Left lung (tissue), 4 donors: ENCODE measurements at regions not wholly inside any gene's neighbourhood (a gene's known extent, or its start where the extent isn't known, plus 50 kb on each side); places are given as distances from the start of the nearest gene placed in this dataset.

Experiments
- ATAC-seq: fragments of 200-7000 bp; cut with Tn5 transposase; one replicate; pipeline ENCODE4 v1.9.1; 2020; ENCODE audit warnings: moderate library complexity
- DNase-seq, 4 donors: peaks; one replicate each; pipeline ENCODE4 v3.0.0-alpha.2; 2013 to 2020
- H3K27ac ChIP-seq, 2 donors: fragments of 200-600 bp; sonication (generic) in 1 of 2; one replicate each; pipeline versions ENCODE4 v1.5.0 to v1.8.0; 2020 to 2021
- H3K27me3 ChIP-seq, 2 donors: fragments of 200-600 bp; sonication (generic) in 1 of 2; one replicate each; pipeline versions ENCODE4 v1.5.0 to v1.8.0; 2020 to 2021
- H3K36me3 ChIP-seq, 2 donors: fragments of 200-600 bp; sonication (generic) in 1 of 2; one replicate each; pipeline versions ENCODE4 v1.5.0 to v1.8.0; 2020 to 2021
- H3K4me1 ChIP-seq, 2 donors: fragments of 200-600 bp; one replicate each; pipeline ENCODE4 v1.8.0; 2021
- H3K4me3 ChIP-seq, 2 donors: fragments of 200-600 bp; sonication (generic) in 1 of 2; one replicate each; pipeline versions ENCODE4 v1.5.0 to v1.8.0; 2020 to 2021; ENCODE audit warnings: mild to moderate bottlenecking in 1 of 2
- H3K9me3 ChIP-seq, 2 donors: fragments of 200-600 bp; sonication (generic) in 1 of 2; one replicate each; pipeline versions ENCODE4 v1.5.0 to v1.8.0; 2020 to 2021
- intact Hi-C, 2 donors: fragments of 100-400 bp; cut with DNase I; formaldehyde crosslinking; loops; one replicate each; pipeline versions ENCODE4 v1.11.2 to v1.14.2; 2022
- TF ChIP-seq, protein P1 (sequence below), 2 donors: fragments of 200-600 bp; sonication (generic) in 1 of 2; IDR thresholded peaks; one replicate each; pipeline versions ENCODE4 v1.5.0 to v1.8.0; 2021; ENCODE audit warnings: antibody characterized with exemption in 2 of 2
- donor health status: DM: no; HTN: yes; CAD: no.
- donor health status: DM: no; HTN: no; CAD: no.

DNA sequence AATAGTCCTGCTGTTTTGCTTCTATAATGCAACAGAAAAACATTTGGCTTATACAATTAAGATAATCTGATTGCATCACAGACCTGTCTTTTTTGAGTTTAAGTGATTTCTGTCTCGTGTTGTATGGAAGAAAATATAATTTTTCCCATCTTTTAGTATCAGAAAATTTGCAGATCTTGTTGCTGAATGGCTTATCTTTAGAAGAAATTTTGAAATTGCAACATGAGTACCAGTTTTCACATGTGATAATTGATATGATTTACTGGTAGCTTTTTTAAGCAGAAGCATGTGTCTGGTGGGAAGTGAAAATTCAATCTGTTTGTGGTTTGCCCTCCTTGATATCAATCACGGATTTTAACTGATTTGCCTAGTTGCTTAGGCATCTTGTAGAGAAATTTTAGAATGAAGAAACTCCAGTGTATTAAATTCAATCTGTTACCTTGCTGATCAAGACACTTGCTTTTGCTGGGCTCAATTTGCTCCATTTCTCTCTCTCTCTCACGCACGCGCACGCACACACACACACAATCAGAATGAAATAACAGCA lies 89.8 kb upstream of the MYCBP2 start:
- intact Hi-C loops, result no loop called here
- no peak overlapping the region for H3K4me3 ChIP-seq
- TF ChIP-seq, protein P1, sequence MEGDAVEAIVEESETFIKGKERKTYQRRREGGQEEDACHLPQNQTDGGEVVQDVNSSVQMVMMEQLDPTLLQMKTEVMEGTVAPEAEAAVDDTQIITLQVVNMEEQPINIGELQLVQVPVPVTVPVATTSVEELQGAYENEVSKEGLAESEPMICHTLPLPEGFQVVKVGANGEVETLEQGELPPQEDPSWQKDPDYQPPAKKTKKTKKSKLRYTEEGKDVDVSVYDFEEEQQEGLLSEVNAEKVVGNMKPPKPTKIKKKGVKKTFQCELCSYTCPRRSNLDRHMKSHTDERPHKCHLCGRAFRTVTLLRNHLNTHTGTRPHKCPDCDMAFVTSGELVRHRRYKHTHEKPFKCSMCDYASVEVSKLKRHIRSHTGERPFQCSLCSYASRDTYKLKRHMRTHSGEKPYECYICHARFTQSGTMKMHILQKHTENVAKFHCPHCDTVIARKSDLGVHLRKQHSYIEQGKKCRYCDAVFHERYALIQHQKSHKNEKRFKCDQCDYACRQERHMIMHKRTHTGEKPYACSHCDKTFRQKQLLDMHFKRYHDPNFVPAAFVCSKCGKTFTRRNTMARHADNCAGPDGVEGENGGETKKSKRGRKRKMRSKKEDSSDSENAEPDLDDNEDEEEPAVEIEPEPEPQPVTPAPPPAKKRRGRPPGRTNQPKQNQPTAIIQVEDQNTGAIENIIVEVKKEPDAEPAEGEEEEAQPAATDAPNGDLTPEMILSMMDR (IDR thresholded peaks at IDR 0.05), result no peak
- ATAC-seq, result no peak
- H3K4me1 ChIP-seq, result no peaks in the 10 kb centered on the region
- H3K27ac ChIP-seq, result no peak overlapping the region
- no peaks in the 10 kb centered on the region for H3K36me3 ChIP-seq
- no peak for DNase-seq
- H3K9me3 ChIP-seq, result no peaks in the 10 kb centered on the region
- no peaks in the 10 kb centered on the region for H3K27me3 ChIP-seq

DNA sequence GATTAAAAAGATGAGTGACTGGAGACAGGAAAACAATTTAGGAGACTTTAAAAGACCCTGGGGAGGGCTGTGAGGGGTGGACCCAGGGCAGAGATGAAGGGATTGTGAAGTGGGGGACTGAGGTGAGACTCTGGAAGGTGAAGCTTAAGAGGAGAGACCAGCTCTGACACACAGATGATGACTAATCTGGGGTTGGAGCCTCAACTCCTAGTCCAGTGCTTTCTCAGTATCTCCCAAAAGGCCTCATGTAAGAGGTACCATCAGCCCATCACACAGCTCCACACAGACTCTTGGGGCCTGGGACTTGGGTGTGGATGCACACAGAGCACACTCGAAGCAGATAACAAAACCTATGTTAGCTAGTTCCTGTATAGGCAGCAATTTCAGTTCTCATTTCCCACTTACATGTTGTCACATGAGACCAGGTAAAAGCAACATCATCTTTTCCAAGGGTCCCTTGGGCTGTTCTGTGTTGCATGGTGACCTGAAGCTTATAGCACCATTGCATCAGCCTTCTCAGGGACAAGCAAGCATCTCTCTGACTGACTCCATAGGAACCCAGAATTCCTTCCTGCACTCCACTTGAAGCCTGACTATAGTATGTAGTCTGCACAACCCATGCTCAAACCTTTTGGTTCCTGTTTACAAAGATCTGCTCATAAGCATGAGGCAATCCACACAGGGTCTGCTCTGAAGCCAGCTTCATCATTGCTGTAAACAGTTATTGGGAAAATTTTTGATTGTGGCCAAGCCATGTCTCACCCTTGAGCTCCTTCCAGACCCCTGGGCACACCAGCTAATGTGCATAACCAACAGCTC lies 88.6 kb upstream of the MYCBP2 start:
- ATAC-seq (no peak), DNase-seq (peak in 2 of 4 donors; percentile 11 to 30)
- Histone ChIP-seq H3K4me3 (no peak overlapping the region), H3K27ac (no peak overlapping the region), H3K9me3 (no peaks in the 10 kb centered on the region), H3K36me3 (no peaks in the 10 kb centered on the region), H3K4me1 (no peaks in the 10 kb centered on the region), H3K27me3 (no peaks in the 10 kb centered on the region)
- intact Hi-C loops, result no loop called here
- TF ChIP-seq, protein P1 (IDR thresholded peaks at IDR 0.05), result no peak

DNA sequence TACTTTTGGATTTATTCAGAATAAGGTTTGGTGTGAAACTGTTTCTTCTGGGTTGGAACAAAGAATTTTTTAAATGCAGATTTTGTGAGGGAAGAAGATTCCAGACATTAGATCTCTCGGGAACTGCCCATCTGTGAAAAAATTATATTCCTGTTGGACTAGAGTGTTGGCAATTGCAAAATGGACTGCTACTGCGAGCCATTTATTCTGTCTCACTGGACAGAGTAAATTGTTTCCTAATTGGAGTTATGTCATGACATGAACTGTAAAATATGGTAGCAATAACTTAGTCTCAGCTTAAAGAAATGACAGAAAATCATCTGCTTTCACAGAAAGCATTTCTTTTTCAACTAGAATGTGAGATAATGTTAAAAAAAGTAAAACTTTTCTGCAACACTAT lies 86.0 kb upstream of the MYCBP2 start:
- Histone ChIP-seq H3K27me3 (no peaks in the 10 kb centered on the region), H3K4me1 (no peaks in the 10 kb centered on the region), H3K27ac (no peak overlapping the region), H3K9me3 (no peaks in the 10 kb centered on the region), H3K36me3 (no peaks in the 10 kb centered on the region), H3K4me3 (no peak overlapping the region)
- ATAC-seq, result no peak
- intact Hi-C loops, result no loop called here
- no peak for DNase-seq
- TF ChIP-seq, protein P1 (IDR thresholded peaks at IDR 0.05), result no peak

DNA sequence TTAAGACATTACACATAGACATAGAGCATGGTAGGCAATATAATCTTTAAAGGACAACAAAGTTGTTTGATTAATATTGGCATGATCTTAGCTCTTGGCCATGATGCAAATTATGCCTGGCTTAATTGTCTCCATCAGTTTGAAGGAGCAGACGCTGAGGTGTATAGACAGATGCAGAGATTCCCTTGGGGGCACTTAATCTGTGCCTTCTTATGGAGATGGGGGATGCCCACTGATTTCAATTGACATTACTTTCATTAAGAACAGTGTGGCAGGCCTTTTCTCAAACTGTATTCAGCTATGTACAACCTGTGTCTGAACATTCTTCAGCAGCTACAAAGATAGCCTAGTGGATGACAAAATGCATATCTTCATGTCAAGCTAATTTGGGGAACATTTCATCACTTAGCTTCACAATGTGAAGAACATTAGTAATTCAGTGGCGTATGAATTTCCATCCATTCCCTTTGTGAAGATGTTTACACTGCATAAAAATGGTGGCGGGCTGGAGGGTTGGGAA lies 85.3 kb upstream of the MYCBP2 start:
- Histone ChIP-seq H3K4me1 (no peaks in the 10 kb centered on the region), H3K27ac (no peak overlapping the region), H3K27me3 (no peaks in the 10 kb centered on the region), H3K9me3 (no peaks in the 10 kb centered on the region), H3K4me3 (no peak overlapping the region), H3K36me3 (no peaks in the 10 kb centered on the region)
- no peak for ATAC-seq
- TF ChIP-seq, protein P1 (IDR thresholded peaks at IDR 0.05), result no peak
- no peak for DNase-seq
- intact Hi-C loops, result no loop called here

DNA sequence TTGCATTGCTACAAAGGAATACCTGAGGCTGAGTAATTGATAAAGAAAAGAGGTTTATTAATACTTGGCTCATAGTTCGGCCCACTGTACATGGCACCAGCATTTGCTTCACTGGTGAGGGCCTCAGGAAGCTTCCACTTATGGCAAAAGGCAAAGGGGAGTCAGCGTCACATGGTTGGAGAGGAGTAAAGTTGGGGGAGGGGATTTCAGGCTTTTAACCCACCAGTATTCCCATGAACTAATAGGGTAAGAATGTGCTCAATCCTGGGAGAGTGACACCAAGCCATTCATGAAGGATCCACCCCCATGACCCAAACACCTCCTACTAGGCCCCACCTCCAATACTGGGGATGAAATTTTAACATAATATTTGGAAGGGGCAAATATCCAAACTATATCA lies 82.5 kb upstream of the MYCBP2 start:
- Histone ChIP-seq H3K4me3 (no peak overlapping the region), H3K27ac (no peak overlapping the region), H3K9me3 (no peaks in the 10 kb centered on the region), H3K4me1 (no peaks in the 10 kb centered on the region), H3K36me3 (no peaks in the 10 kb centered on the region), H3K27me3 (no peaks in the 10 kb centered on the region)
- intact Hi-C loops, result no loop called here
- no peak for DNase-seq
- TF ChIP-seq, protein P1 (IDR thresholded peaks at IDR 0.05), result no peak
- no peak for ATAC-seq
